ENCODE measurements at regions not wholly inside any gene's neighbourhood (a gene's known extent, or its start where the extent isn't known, plus 50 kb on each side); places are given as distances from the start of the nearest gene placed in this dataset.

DNA sequence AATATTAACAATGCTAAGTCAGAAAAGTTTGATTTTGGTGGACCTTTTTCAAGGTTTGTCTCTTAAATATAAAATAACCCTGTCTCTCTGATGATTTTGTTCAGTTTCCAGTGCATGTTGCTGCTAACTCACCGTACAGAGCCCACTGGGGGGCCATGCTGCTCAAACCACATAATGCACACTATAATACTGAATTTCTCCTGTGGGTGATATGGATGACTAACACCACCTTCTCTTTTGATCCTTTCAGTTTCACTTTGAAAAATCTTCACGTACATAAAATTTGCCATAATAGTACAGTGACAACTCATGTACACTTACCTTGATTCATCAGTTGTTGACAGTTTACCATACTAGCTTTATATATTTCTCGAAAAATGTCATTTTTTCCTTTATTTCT lies 506.6 kb upstream of the MAN1A1 start:
- H3K4me3 ChIP-seq (replicated peaks in 1 of 4; ENCODE audit: control extremely low read depth in 1 of 4, insufficient read depth in 1 of 4, low read depth in 3 of 4, low read length in 4 of 4): peak overlapping the region in 1 of 4 experiments; percentile 1
- H3K27ac ChIP-seq (ENCODE audit: insufficient read depth, low read length): no peak overlapping the region
- H3K4me1 ChIP-seq (ENCODE audit: control insufficient read depth, extremely low read depth, insufficient read depth, low read length): no peaks in the 10 kb centered on the region
- TF ChIP-seq CTCF (conservative IDR thresholded peaks at IDR 0.05 in 1 of 2, IDR thresholded peaks at IDR 0.05 in 1 of 2; ENCODE audit: low read depth in 1 of 2, low read length in 2 of 2): no peak
- no peak for TF ChIP-seq EZH2 (IDR thresholded peaks at IDR 0.05; ENCODE audit: low read length, missing control alignments)
- no peak overlapping the region for H3K9ac ChIP-seq (ENCODE audit: insufficient read depth, low read length)
- peak overlapping the region; percentile 54 for H3K4me2 ChIP-seq (ENCODE audit: extremely low read depth, insufficient read depth, low read length)
- no peaks in the 10 kb centered on the region for H3K9me3 ChIP-seq (ENCODE audit: control insufficient read depth, insufficient read depth, low read depth, low read length)
- no peaks in the 10 kb centered on the region for H3K79me2 ChIP-seq (ENCODE audit: control insufficient read depth, insufficient read depth, low read length)
- no peaks in the 10 kb centered on the region for H3K27me3 ChIP-seq (ENCODE audit: control insufficient read depth, insufficient read depth, low read length)
- H3K36me3 ChIP-seq (ENCODE audit: control insufficient read depth, insufficient read depth, low read length): no peaks in the 10 kb centered on the region
- H2AFZ ChIP-seq (ENCODE audit: low read length): peak overlapping the region; percentile 45
- peak in 1 of 2 donors; percentile 5 for DNase-seq (ENCODE audit: low read depth in 2 of 2)
- no peaks in the 10 kb centered on the region for H4K20me1 ChIP-seq (ENCODE audit: control insufficient read depth, extremely low read depth, insufficient read depth, low read length)

GRCh38 chr6:119848696-119849095 lies 499.1 kb upstream of the MAN1A1 start:
- Histone ChIP-seq H3K27ac (ENCODE audit: insufficient read depth, low read length) (no peak overlapping the region), H3K9me3 (ENCODE audit: control insufficient read depth, insufficient read depth, low read depth, low read length) (no peaks in the 10 kb centered on the region), H2AFZ (ENCODE audit: low read length) (no peak overlapping the region), H4K20me1 (ENCODE audit: control insufficient read depth, extremely low read depth, insufficient read depth, low read length) (no peaks in the 10 kb centered on the region), H3K36me3 (ENCODE audit: control insufficient read depth, insufficient read depth, low read length) (no peaks in the 10 kb centered on the region), H3K27me3 (ENCODE audit: control insufficient read depth, insufficient read depth, low read length) (no peaks in the 10 kb centered on the region), H3K4me1 (ENCODE audit: control insufficient read depth, extremely low read depth, insufficient read depth, low read length) (no peaks in the 10 kb centered on the region), H3K9ac (ENCODE audit: insufficient read depth, low read length) (no peak overlapping the region), H3K4me2 (ENCODE audit: extremely low read depth, insufficient read depth, low read length) (no peak overlapping the region), H3K4me3 (replicated peaks in 1 of 4; ENCODE audit: control extremely low read depth in 1 of 4, insufficient read depth in 1 of 4, low read depth in 3 of 4, low read length in 4 of 4) (no peak overlapping the region), H3K79me2 (ENCODE audit: control insufficient read depth, insufficient read depth, low read length) (no peaks in the 10 kb centered on the region)
- DNase-seq (ENCODE audit: low read depth in 2 of 2): no peak
- TF ChIP-seq CTCF (conservative IDR thresholded peaks at IDR 0.05 in 1 of 2, IDR thresholded peaks at IDR 0.05 in 1 of 2; ENCODE audit: low read depth in 1 of 2, low read length in 2 of 2) (no peak), EZH2 (IDR thresholded peaks at IDR 0.05; ENCODE audit: low read length, missing control alignments) (no peak)

DNA sequence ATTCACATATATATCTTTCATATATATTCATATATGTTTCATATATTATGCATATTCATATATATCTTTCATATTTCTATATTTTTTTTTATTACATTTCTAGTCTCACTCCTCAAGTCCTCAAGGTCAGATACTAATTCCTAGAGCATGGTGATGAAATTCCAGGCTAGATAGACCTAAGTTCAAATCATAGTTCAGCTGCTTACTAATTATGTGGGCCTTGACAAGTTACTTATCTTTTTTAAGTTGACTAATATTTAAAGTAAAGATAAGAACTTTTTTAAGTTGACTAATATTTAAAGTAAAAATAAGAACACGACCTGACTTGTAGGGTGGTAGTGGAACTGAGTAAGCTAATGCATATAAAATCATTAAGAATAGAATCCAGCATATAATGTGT lies 495.6 kb upstream of the MAN1A1 start:
- TF ChIP-seq EZH2 (IDR thresholded peaks at IDR 0.05; ENCODE audit: low read length, missing control alignments) (no peak), CTCF (conservative IDR thresholded peaks at IDR 0.05 in 1 of 2, IDR thresholded peaks at IDR 0.05 in 1 of 2; ENCODE audit: low read depth in 1 of 2, low read length in 2 of 2) (no peak)
- H4K20me1 ChIP-seq (ENCODE audit: control insufficient read depth, extremely low read depth, insufficient read depth, low read length): no peaks in the 10 kb centered on the region
- H3K27ac ChIP-seq (ENCODE audit: insufficient read depth, low read length): no peak overlapping the region
- no peak overlapping the region for H2AFZ ChIP-seq (ENCODE audit: low read length)
- no peak overlapping the region for H3K9ac ChIP-seq (ENCODE audit: insufficient read depth, low read length)
- DNase-seq (ENCODE audit: low read depth in 2 of 2): no peak
- H3K4me1 ChIP-seq (ENCODE audit: control insufficient read depth, extremely low read depth, insufficient read depth, low read length): no peaks in the 10 kb centered on the region
- no peak overlapping the region for H3K4me3 ChIP-seq (replicated peaks in 1 of 4; ENCODE audit: control extremely low read depth in 1 of 4, insufficient read depth in 1 of 4, low read depth in 3 of 4, low read length in 4 of 4)
- H3K36me3 ChIP-seq (ENCODE audit: control insufficient read depth, insufficient read depth, low read length): no peaks in the 10 kb centered on the region
- H3K4me2 ChIP-seq (ENCODE audit: extremely low read depth, insufficient read depth, low read length): no peak overlapping the region
- no peaks in the 10 kb centered on the region for H3K79me2 ChIP-seq (ENCODE audit: control insufficient read depth, insufficient read depth, low read length)
- H3K9me3 ChIP-seq (ENCODE audit: control insufficient read depth, insufficient read depth, low read depth, low read length): no peaks in the 10 kb centered on the region
- no peaks in the 10 kb centered on the region for H3K27me3 ChIP-seq (ENCODE audit: control insufficient read depth, insufficient read depth, low read length)
